Smooth muscle cell (in vitro differentiated cells): ENCODE measurements at regions not wholly inside any gene's neighbourhood (a gene's known extent, or its start where the extent isn't known, plus 50 kb on each side); places are given as distances from the start of the nearest gene placed in this dataset.

Source experiments
- DNase-seq: peaks from one replicate; lab custom pipeline; 2025; ENCODE audit not compliant: unreplicated experiment; lab: John Stamatoyannopoulos, UW
- H2AFZ ChIP-seq: fragments of 200-600 bp; sonication (generic); 2 replicates; pipeline ENCODE4 v1.6.0; 2016; ENCODE audit warnings: antibody characterized with exemption, low read depth, mild to moderate bottlenecking
- H3F3A ChIP-seq: fragments of 200-600 bp; sonication (generic); 2 replicates; pipeline ENCODE4 v1.6.0; 2017; ENCODE audit warnings: antibody characterized with exemption, low read depth
- H3K27ac ChIP-seq: fragments of 200-600 bp; sonication (generic); 2 replicates; pipeline ENCODE4 v1.5.1; 2016; ENCODE audit warnings: low read depth, mild to moderate bottlenecking
- H3K27me3 ChIP-seq: fragments of 200-600 bp; sonication (generic); 2 replicates; pipeline ENCODE4 v1.6.1; 2016; ENCODE audit warnings: low read depth, mild to moderate bottlenecking
- H3K36me3 ChIP-seq: fragments of 200-600 bp; sonication (generic); 2 replicates; pipeline ENCODE4 v1.5.1; 2016; ENCODE audit warnings: low read depth
- H3K4me1 ChIP-seq: fragments of 200-600 bp; sonication (generic); 2 replicates; pipeline ENCODE4 v1.5.1; 2016; ENCODE audit warnings: low read depth
- H3K4me2 ChIP-seq: fragments of 200-600 bp; sonication (generic); 2 replicates; pipeline ENCODE4 v1.6.0; 2016; ENCODE audit warnings: mild to moderate bottlenecking
- H3K4me3 ChIP-seq: fragments of 200-600 bp; sonication (generic); 2 replicates; pipeline ENCODE4 v1.5.1; 2016; ENCODE audit warnings: mild to moderate bottlenecking
- H3K79me2 ChIP-seq: fragments of 200-600 bp; sonication (generic); 2 replicates; pipeline ENCODE4 v1.6.0; 2016; ENCODE audit warnings: low read depth, mild to moderate bottlenecking
- H3K9ac ChIP-seq: fragments of 200-600 bp; sonication (generic); 2 replicates; pipeline ENCODE4 v1.6.0; 2016; ENCODE audit warnings: low read depth
- H3K9me3 ChIP-seq: fragments of 200-600 bp; sonication (generic); replicated peaks from 2 replicates; pipeline ENCODE4 v1.5.1; 2016; ENCODE audit warnings: low read depth
- H4K20me1 ChIP-seq: fragments of 200-600 bp; sonication (generic); 2 replicates; pipeline ENCODE4 v1.6.0; 2016; ENCODE audit warnings: low read depth
- WGBS: methylation state at CpG from one replicate; pipeline ENCODE4 v1.1.7; 2016; ENCODE audit warnings: low lambda C conversion rate; 5-methylcytosine and 5-hydroxymethylcytosine counted together
- TF ChIP-seq, protein P1 (sequence below): fragments of 200-600 bp; sonication (generic); IDR thresholded peaks from 2 replicates; pipeline ENCODE4 v1.5.1; 2017; ENCODE audit warnings: borderline replicate concordance, mild to moderate bottlenecking, antibody characterized with exemption; ENCODE audit not compliant: insufficient read depth, poor library complexity, severe bottlenecking

GRCh38 chr14:84068288-84068687 is 1461.7 kb upstream of the FLRT2 start:
- H3K27me3 ChIP-seq = no peaks in the 10 kb centered on the region
- no peaks in the 10 kb centered on the region for H3K79me2 ChIP-seq
- WGBS = 97% methylated on average over 2 of the region's 2 CpGs
- H3K9me3 ChIP-seq = no peaks in the 10 kb centered on the region
- H3K4me2 ChIP-seq = no peak overlapping the region
- no peak overlapping the region for H2AFZ ChIP-seq
- TF ChIP-seq, protein P1, sequence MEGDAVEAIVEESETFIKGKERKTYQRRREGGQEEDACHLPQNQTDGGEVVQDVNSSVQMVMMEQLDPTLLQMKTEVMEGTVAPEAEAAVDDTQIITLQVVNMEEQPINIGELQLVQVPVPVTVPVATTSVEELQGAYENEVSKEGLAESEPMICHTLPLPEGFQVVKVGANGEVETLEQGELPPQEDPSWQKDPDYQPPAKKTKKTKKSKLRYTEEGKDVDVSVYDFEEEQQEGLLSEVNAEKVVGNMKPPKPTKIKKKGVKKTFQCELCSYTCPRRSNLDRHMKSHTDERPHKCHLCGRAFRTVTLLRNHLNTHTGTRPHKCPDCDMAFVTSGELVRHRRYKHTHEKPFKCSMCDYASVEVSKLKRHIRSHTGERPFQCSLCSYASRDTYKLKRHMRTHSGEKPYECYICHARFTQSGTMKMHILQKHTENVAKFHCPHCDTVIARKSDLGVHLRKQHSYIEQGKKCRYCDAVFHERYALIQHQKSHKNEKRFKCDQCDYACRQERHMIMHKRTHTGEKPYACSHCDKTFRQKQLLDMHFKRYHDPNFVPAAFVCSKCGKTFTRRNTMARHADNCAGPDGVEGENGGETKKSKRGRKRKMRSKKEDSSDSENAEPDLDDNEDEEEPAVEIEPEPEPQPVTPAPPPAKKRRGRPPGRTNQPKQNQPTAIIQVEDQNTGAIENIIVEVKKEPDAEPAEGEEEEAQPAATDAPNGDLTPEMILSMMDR = no peak
- DNase-seq = no peak
- H3K9ac ChIP-seq = no peak overlapping the region
- no peak overlapping the region for H3K27ac ChIP-seq
- no peak overlapping the region for H3K4me3 ChIP-seq
- H3K36me3 ChIP-seq = no peaks in the 10 kb centered on the region
- H4K20me1 ChIP-seq = no peaks in the 10 kb centered on the region
- H3F3A ChIP-seq = no peaks in the 10 kb centered on the region
- no peaks in the 10 kb centered on the region for H3K4me1 ChIP-seq

DNA sequence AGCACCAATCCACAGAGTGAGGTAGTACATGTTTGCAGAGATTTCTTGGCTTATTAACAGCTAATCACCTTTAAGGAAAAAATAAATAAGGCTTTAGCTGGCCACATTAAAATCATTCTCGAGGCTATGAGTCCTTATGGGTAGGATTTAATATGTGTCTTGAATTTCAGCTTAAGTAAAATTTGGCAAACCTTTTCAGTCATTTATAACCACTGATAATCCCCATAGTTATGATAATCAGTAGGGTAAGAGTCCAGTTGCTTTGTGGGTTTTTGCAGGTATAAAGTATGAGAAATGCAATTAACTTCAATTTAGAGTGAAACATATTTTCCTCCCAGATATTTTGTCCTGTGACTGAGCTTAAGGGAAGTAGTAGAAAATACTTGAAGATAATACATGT is 1458.9 kb upstream of the FLRT2 start:
- Histone ChIP-seq H3K4me2 (no peak overlapping the region), H3K4me1 (no peaks in the 10 kb centered on the region), H3K27me3 (no peaks in the 10 kb centered on the region), H3F3A (no peaks in the 10 kb centered on the region), H2AFZ (no peak overlapping the region), H4K20me1 (no peaks in the 10 kb centered on the region), H3K79me2 (no peaks in the 10 kb centered on the region), H3K9ac (no peak overlapping the region), H3K9me3 (no peaks in the 10 kb centered on the region), H3K36me3 (no peaks in the 10 kb centered on the region), H3K4me3 (no peak overlapping the region), H3K27ac (no peak overlapping the region)
- 83% methylated on average over 1 of the region's 1 CpG for WGBS
- DNase-seq = no peak
- TF ChIP-seq, protein P1 = no peak

DNA sequence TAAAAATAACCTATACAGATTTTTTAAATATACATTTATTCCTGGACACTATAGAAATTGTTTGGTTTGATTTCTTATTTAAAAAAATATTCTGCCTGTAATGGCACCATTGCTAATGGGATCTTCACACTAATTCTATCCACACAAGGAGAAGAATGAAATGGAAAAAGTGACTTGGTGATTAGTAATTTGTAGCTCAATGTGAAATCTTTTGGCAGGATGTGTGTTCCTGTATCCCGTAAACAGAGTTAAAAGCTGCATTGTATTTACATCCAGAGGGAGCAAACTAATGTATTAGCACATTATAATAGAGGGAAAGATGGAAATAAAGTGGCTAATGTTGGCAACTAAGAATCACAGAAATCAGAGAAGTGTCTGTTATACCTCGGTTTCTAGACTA is 1455.3 kb upstream of the FLRT2 start:
- H2AFZ ChIP-seq = no peak overlapping the region
- no peaks in the 10 kb centered on the region for H3K27me3 ChIP-seq
- H3K9ac ChIP-seq = no peak overlapping the region
- no peaks in the 10 kb centered on the region for H3K4me1 ChIP-seq
- no peak overlapping the region for H3K4me2 ChIP-seq
- TF ChIP-seq, protein P1 = no peak
- H3K36me3 ChIP-seq = no peaks in the 10 kb centered on the region
- H3K9me3 ChIP-seq = no peaks in the 10 kb centered on the region
- H3K79me2 ChIP-seq = no peaks in the 10 kb centered on the region
- H3K27ac ChIP-seq = no peak overlapping the region
- WGBS = 89% methylated on average over 2 of the region's 2 CpGs
- no peaks in the 10 kb centered on the region for H3F3A ChIP-seq
- no peaks in the 10 kb centered on the region for H4K20me1 ChIP-seq
- no peak for DNase-seq
- H3K4me3 ChIP-seq = no peak overlapping the region

DNA sequence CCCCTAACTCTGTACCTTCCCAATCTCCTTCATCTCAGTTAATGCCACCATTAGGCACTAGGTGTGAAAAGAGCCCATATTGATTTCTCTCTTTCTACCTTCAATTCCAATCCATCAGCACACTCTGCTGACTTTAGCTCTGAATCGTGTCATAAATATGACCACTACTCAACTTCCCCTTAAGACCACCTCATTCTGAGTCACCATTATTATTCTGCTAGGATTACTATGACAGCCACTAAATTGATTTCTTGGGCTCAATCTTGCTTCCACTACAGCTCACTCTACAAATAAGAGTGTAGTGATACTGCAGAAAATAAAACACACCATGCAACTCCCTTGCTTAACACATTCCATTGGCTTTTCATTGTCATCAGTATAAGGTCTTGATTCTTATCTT is 1449.0 kb upstream of the FLRT2 start:
- TF ChIP-seq, protein P1 = no peak
- no peaks in the 10 kb centered on the region for H3K27me3 ChIP-seq
- no peak for DNase-seq

More for the DNA sequence above, 1449.0 kb upstream of the FLRT2 start:
- H4K20me1 ChIP-seq = no peaks in the 10 kb centered on the region
- H3K36me3 ChIP-seq = no peaks in the 10 kb centered on the region
- no peak overlapping the region for H2AFZ ChIP-seq
- H3K4me1 ChIP-seq = no peaks in the 10 kb centered on the region
- WGBS = 84% methylated on average over 1 of the region's 1 CpG
- no peaks in the 10 kb centered on the region for H3K9me3 ChIP-seq
- H3K27ac ChIP-seq = no peak overlapping the region
- no peak overlapping the region for H3K4me3 ChIP-seq
- no peak overlapping the region for H3K9ac ChIP-seq
- H3K79me2 ChIP-seq = no peaks in the 10 kb centered on the region
- no peak overlapping the region for H3K4me2 ChIP-seq
- no peaks in the 10 kb centered on the region for H3F3A ChIP-seq
